ENCODE measurements at regions not wholly inside any gene's neighbourhood (a gene's known extent, or its start where the extent isn't known, plus 50 kb on each side); places are given as distances from the start of the nearest gene placed in this dataset.

- no peak overlapping the region for H3K9ac ChIP-seq (ENCODE audit: insufficient read depth, low read length, poor library complexity, severe bottlenecking)
- H3K27me3 ChIP-seq (ENCODE audit: control insufficient read depth in 2 of 2, insufficient read depth in 2 of 2, low read length in 2 of 2): no peaks in the 10 kb centered on the region
- H3K36me3 Mint-ChIP-seq: no peaks in the 10 kb centered on the region
- no peaks in the 10 kb centered on the region for H3K79me2 ChIP-seq (ENCODE audit: insufficient read depth, low read length)
- H4K20me1 ChIP-seq (ENCODE audit: insufficient read depth, low read length): no peaks in the 10 kb centered on the region
- H3K27me3 Mint-ChIP-seq (ENCODE audit: low read depth in 3 of 3): peaks cover 0 to 2% (median 1%) of the 10 kb centered on the region in 3 donors
- H3K36me3 ChIP-seq (replicated peaks in 1 of 2; ENCODE audit: control insufficient read depth in 1 of 2, insufficient read depth in 2 of 2, low read length in 2 of 2): no peaks in the 10 kb centered on the region
- H3K4me1 ChIP-seq (ENCODE audit: control insufficient read depth in 1 of 2, insufficient read depth in 2 of 2, low read length in 2 of 2): no peaks in the 10 kb centered on the region
- H3K9me3 Mint-ChIP-seq: peaks cover 0 to 6% (median 0%) of the 10 kb centered on the region in 7 donors
- no peak overlapping the region for H2AFZ ChIP-seq (ENCODE audit: insufficient read depth, low read depth, low read length, poor library complexity, severe bottlenecking)
- 83% methylated on average over 1 of the region's 2 CpGs for WGBS (ENCODE audit: insufficient coverage)
- no peaks in the 10 kb centered on the region for H3K4me1 Mint-ChIP-seq
- no peak overlapping the region for H3K27ac ChIP-seq (ENCODE audit: low read depth in 1 of 2, low read length in 2 of 2)
- no peak overlapping the region for H3K27ac Mint-ChIP-seq
- H3K4me3 ChIP-seq (replicated peaks in 1 of 3; ENCODE audit: low read depth in 2 of 3, low read length in 3 of 3): no peak overlapping the region
- H3K4me3 Mint-ChIP-seq: no peak overlapping the region
- TF ChIP-seq CTCF (IDR thresholded peaks at IDR 0.05): no peak
- H3K4me2 ChIP-seq (replicated peaks; ENCODE audit: extremely low read depth, low read length, poor library complexity, severe bottlenecking): no peak overlapping the region
- H3K9me3 ChIP-seq (replicated peaks in 1 of 2; ENCODE audit: control insufficient read depth in 1 of 2, insufficient read depth in 1 of 2, low read length in 2 of 2): peaks cover 3 to 5% of the 10 kb centered on the region in 2 donors
- intact Hi-C loops (cut with micrococcal nuclease): no loop called here
- no peak for DNase-seq
Measured at GRCh38 chr11:42967653-42968052, 344.1 kb upstream of the API5 start.

- TF ChIP-seq CTCF (IDR thresholded peaks at IDR 0.05): no peak
- no peak overlapping the region for H2AFZ ChIP-seq (ENCODE audit: insufficient read depth, low read depth, low read length, poor library complexity, severe bottlenecking)
- Mint-ChIP-seq H3K27ac (no peak overlapping the region), H3K27me3 (ENCODE audit: low read depth in 3 of 3) (peaks cover 0 to 1% (median 0%) of the 10 kb centered on the region in 3 donors), H3K4me1 (no peaks in the 10 kb centered on the region), H3K9me3 (peaks cover 0 to 3% (median 0%) of the 10 kb centered on the region in 7 donors), H3K4me3 (no peak overlapping the region), H3K36me3 (no peaks in the 10 kb centered on the region)
- no peaks in the 10 kb centered on the region for H3K79me2 ChIP-seq (ENCODE audit: insufficient read depth, low read length)
- no peaks in the 10 kb centered on the region for H3K4me1 ChIP-seq (ENCODE audit: control insufficient read depth in 1 of 2, insufficient read depth in 2 of 2, low read length in 2 of 2)
- no peaks in the 10 kb centered on the region for H3K27me3 ChIP-seq (ENCODE audit: control insufficient read depth in 2 of 2, insufficient read depth in 2 of 2, low read length in 2 of 2)
- WGBS (ENCODE audit: insufficient coverage): no CpG with 5 or more reads among the region's 1 CpG
- intact Hi-C loops (cut with micrococcal nuclease): no loop called here
- no peak overlapping the region for H3K27ac ChIP-seq (ENCODE audit: low read depth in 1 of 2, low read length in 2 of 2)
- DNase-seq: no peak
- no peak overlapping the region for H3K9ac ChIP-seq (ENCODE audit: insufficient read depth, low read length, poor library complexity, severe bottlenecking)
- no peaks in the 10 kb centered on the region for H4K20me1 ChIP-seq (ENCODE audit: insufficient read depth, low read length)
- no peaks in the 10 kb centered on the region for H3K36me3 ChIP-seq (replicated peaks in 1 of 2; ENCODE audit: control insufficient read depth in 1 of 2, insufficient read depth in 2 of 2, low read length in 2 of 2)
- H3K4me3 ChIP-seq (replicated peaks in 1 of 3; ENCODE audit: low read depth in 2 of 3, low read length in 3 of 3): no peak overlapping the region
- no peak overlapping the region for H3K4me2 ChIP-seq (replicated peaks; ENCODE audit: extremely low read depth, low read length, poor library complexity, severe bottlenecking)
- peaks cover 0 to 3% of the 10 kb centered on the region in 2 donors for H3K9me3 ChIP-seq (replicated peaks in 1 of 2; ENCODE audit: control insufficient read depth in 1 of 2, insufficient read depth in 1 of 2, low read length in 2 of 2)
Measured at GRCh38 chr11:42972741-42973140, 339.1 kb upstream of the API5 start.
